WTC11 (cell line): ENCODE measurements at regions not wholly inside any gene's neighbourhood (a gene's known extent, or its start where the extent isn't known, plus 50 kb on each side); places are given as distances from the start of the nearest gene placed in this dataset.

ENCODE experiments used
- ATAC-seq: fragments of 200-7000 bp; cut with Tn5 transposase; 2 replicates; pipeline ENCODE4 v1.10.0; 2021; ENCODE audit warnings: mild to moderate bottlenecking, moderate library complexity
- CTCF ChIA-PET: fragments of 300-600 bp; sonication (Branson Sonifier 250); formaldehyde crosslinking; loops from one replicate; lab custom pipeline; 2021; ENCODE audit warnings: antibody characterized with exemption; lab: Charles Lee
- POLR2A ChIA-PET: fragments of 350-600 bp; sonication (Branson Sonifier 250); formaldehyde crosslinking; loops from one replicate; lab custom pipeline; 2021; ENCODE audit warnings: antibody characterized with exemption; lab: Charles Lee
- DNase-seq: peaks from one replicate; pipeline ENCODE4 v3.0.0; 2021; ENCODE audit warnings: low spot score
- H3K27ac Mint-ChIP-seq: 2 replicates; pipeline ENCODE4 v1.8.0; 2021; ENCODE audit warnings: mixed read lengths
- H3K27me3 Mint-ChIP-seq: 2 replicates; pipeline ENCODE4 v1.8.0; 2021; ENCODE audit warnings: low read depth, mild to moderate bottlenecking, moderate library complexity, mixed read lengths
- H3K36me3 Mint-ChIP-seq: 2 replicates; pipeline ENCODE4 v1.8.0; 2021; ENCODE audit warnings: mixed read lengths
- H3K4me1 Mint-ChIP-seq: 2 replicates; pipeline ENCODE4 v1.8.0; 2022; ENCODE audit warnings: mixed read lengths
- H3K4me3 Mint-ChIP-seq: 2 replicates; pipeline ENCODE4 v1.8.0; 2021; ENCODE audit warnings: mild to moderate bottlenecking, moderate library complexity, mixed read lengths
- H3K9me3 Mint-ChIP-seq: 2 replicates; pipeline ENCODE4 v1.8.0; 2021; ENCODE audit warnings: mixed read lengths
- AR ChIP-seq: fragments of 250-450 bp; sonication (Bioruptor Pico); IDR thresholded peaks from 2 replicates; pipeline ENCODE4 v1.9.0; 2021; ENCODE audit warnings: mild to moderate bottlenecking
- CREB1 ChIP-seq: sonication (generic); formaldehyde crosslinking; IDR thresholded peaks from 2 replicates; pipeline ENCODE4 v1.8.0; 2023; ENCODE audit warnings: mild to moderate bottlenecking, missing genetic modification reagents
- ERG ChIP-seq: fragments of 250-450 bp; sonication (Bioruptor Pico); IDR thresholded peaks from 2 replicates; pipeline ENCODE4 v1.8.0; 2021; ENCODE audit warnings: mild to moderate bottlenecking
- GABPB1 ChIP-seq: sonication (generic); formaldehyde crosslinking; IDR thresholded peaks from 2 replicates; pipeline ENCODE4 v1.8.1; 2023; ENCODE audit warnings: mild to moderate bottlenecking, missing genetic modification reagents
- GRHL2 ChIP-seq: fragments of 250-450 bp; sonication (Bioruptor Pico); IDR thresholded peaks from 2 replicates; pipeline ENCODE4 v1.8.0; 2022; ENCODE audit warnings: mild to moderate bottlenecking, moderate library complexity; ENCODE audit not compliant: insufficient replicate concordance, severe bottlenecking
- HMGA2 ChIP-seq: fragments of 250-450 bp; sonication (Bioruptor Pico); IDR thresholded peaks from 2 replicates; pipeline ENCODE4 v1.4.0; 2021; ENCODE audit warnings: mild to moderate bottlenecking, moderate library complexity
- JAZF1 ChIP-seq: fragments of 250-450 bp; sonication (Bioruptor Pico); IDR thresholded peaks from 2 replicates; pipeline ENCODE4 v1.9.0; 2021; ENCODE audit warnings: moderate library complexity, mild to moderate bottlenecking, inconsistent platforms
- NR2C2 ChIP-seq: sonication (generic); formaldehyde crosslinking; IDR thresholded peaks from 2 replicates; pipeline ENCODE4 v1.8.0; 2022; ENCODE audit warnings: mild to moderate bottlenecking, missing genetic modification reagents
- PRRX2 ChIP-seq: fragments of 250-450 bp; sonication (Bioruptor Pico); IDR thresholded peaks from 2 replicates; pipeline ENCODE4 v1.8.0; 2021; ENCODE audit warnings: mild to moderate bottlenecking
- TP53 ChIP-seq: sonication (generic); formaldehyde crosslinking; IDR thresholded peaks from 2 replicates; pipeline ENCODE4 v1.8.1; 2023; ENCODE audit warnings: mild to moderate bottlenecking, missing genetic modification reagents
- ZBTB21 ChIP-seq: sonication (generic); formaldehyde crosslinking; IDR thresholded peaks from 2 replicates; pipeline ENCODE4 v1.8.1; 2023; ENCODE audit warnings: mild to moderate bottlenecking, missing genetic modification reagents, borderline replicate concordance
- ZNF423 ChIP-seq: fragments of 250-450 bp; sonication (Bioruptor Pico); IDR thresholded peaks from 2 replicates; pipeline ENCODE4 v2.1.2; 2022; ENCODE audit warnings: mild to moderate bottlenecking, moderate library complexity
- ZNF532 ChIP-seq: fragments of 250-450 bp; sonication (Bioruptor Pico); IDR thresholded peaks from 2 replicates; pipeline ENCODE4 v1.9.0; 2021; ENCODE audit warnings: mild to moderate bottlenecking, borderline replicate concordance
- TF ChIP-seq, protein P1 (sequence below): sonication (generic); formaldehyde crosslinking; IDR thresholded peaks from 2 replicates; pipeline ENCODE4 v1.8.0; 2023; ENCODE audit warnings: missing genetic modification reagents, mild to moderate bottlenecking, borderline replicate concordance
- TF ChIP-seq, protein P2 (sequence below): sonication (generic); formaldehyde crosslinking; IDR thresholded peaks from 2 replicates; pipeline ENCODE4 v1.8.1; 2022; ENCODE audit warnings: low read depth, mild to moderate bottlenecking, moderate library complexity, missing genetic modification reagents, borderline replicate concordance
- TF ChIP-seq, protein P3 (sequence below): sonication (generic); formaldehyde crosslinking; IDR thresholded peaks from 2 replicates; pipeline ENCODE4 v1.8.1; 2023; ENCODE audit warnings: mild to moderate bottlenecking, missing genetic modification reagents

- TF ChIP-seq, protein P1, sequence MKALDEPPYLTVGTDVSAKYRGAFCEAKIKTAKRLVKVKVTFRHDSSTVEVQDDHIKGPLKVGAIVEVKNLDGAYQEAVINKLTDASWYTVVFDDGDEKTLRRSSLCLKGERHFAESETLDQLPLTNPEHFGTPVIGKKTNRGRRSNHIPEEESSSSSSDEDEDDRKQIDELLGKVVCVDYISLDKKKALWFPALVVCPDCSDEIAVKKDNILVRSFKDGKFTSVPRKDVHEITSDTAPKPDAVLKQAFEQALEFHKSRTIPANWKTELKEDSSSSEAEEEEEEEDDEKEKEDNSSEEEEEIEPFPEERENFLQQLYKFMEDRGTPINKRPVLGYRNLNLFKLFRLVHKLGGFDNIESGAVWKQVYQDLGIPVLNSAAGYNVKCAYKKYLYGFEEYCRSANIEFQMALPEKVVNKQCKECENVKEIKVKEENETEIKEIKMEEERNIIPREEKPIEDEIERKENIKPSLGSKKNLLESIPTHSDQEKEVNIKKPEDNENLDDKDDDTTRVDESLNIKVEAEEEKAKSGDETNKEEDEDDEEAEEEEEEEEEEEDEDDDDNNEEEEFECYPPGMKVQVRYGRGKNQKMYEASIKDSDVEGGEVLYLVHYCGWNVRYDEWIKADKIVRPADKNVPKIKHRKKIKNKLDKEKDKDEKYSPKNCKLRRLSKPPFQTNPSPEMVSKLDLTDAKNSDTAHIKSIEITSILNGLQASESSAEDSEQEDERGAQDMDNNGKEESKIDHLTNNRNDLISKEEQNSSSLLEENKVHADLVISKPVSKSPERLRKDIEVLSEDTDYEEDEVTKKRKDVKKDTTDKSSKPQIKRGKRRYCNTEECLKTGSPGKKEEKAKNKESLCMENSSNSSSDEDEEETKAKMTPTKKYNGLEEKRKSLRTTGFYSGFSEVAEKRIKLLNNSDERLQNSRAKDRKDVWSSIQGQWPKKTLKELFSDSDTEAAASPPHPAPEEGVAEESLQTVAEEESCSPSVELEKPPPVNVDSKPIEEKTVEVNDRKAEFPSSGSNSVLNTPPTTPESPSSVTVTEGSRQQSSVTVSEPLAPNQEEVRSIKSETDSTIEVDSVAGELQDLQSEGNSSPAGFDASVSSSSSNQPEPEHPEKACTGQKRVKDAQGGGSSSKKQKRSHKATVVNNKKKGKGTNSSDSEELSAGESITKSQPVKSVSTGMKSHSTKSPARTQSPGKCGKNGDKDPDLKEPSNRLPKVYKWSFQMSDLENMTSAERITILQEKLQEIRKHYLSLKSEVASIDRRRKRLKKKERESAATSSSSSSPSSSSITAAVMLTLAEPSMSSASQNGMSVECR (CRISPR knock-in tag): no peak
- no peak for TF ChIP-seq ERG (CRISPR knock-in tag)
- TF ChIP-seq, protein P2, sequence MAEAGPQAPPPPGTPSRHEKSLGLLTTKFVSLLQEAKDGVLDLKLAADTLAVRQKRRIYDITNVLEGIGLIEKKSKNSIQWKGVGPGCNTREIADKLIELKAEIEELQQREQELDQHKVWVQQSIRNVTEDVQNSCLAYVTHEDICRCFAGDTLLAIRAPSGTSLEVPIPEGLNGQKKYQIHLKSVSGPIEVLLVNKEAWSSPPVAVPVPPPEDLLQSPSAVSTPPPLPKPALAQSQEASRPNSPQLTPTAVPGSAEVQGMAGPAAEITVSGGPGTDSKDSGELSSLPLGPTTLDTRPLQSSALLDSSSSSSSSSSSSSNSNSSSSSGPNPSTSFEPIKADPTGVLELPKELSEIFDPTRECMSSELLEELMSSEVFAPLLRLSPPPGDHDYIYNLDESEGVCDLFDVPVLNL (CRISPR knock-in tag): no peak
- no peak for TF ChIP-seq ZBTB21 (CRISPR knock-in tag)
- TF ChIP-seq NR2C2 (CRISPR knock-in tag): no peak
- TF ChIP-seq ZNF423 (CRISPR knock-in tag): no peak
- TF ChIP-seq, protein P3, sequence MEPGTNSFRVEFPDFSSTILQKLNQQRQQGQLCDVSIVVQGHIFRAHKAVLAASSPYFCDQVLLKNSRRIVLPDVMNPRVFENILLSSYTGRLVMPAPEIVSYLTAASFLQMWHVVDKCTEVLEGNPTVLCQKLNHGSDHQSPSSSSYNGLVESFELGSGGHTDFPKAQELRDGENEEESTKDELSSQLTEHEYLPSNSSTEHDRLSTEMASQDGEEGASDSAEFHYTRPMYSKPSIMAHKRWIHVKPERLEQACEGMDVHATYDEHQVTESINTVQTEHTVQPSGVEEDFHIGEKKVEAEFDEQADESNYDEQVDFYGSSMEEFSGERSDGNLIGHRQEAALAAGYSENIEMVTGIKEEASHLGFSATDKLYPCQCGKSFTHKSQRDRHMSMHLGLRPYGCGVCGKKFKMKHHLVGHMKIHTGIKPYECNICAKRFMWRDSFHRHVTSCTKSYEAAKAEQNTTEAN: no peak
- no peak for TF ChIP-seq JAZF1 (CRISPR knock-in tag)
- no peak for TF ChIP-seq TP53 (CRISPR knock-in tag)
These were observed 577.9 kb downstream of the LMO7 start (continued) for GRCh38 chr13:76214001-76214400.

GRCh38 chr13:76213423-76213904 lies 577.3 kb downstream of the LMO7 start:
- ChIA-PET CTCF (no interaction called here), POLR2A (no interaction called here)
- no peaks in the 10 kb centered on the region for H3K27me3 Mint-ChIP-seq

DNA sequence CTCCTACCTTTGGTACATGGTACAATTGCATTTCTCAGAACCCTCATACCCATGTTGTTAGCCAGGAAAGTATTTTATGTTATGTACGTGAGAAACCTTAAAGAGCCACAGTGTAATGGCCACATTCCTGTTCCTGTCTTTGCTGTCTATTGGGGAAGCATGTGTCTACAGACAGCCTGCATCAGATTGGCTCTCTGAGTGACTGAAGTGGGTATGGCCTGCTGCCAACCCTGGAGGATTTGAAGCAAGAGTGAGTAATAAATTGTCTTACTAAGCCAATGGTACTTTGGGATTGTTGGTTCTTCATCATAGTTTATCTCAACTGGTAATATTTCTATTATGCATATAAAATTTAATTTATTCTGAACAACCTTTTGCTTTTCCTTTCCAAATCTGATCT lies 574.1 kb downstream of the LMO7 start:
- H3K36me3 Mint-ChIP-seq: no peaks in the 10 kb centered on the region

More at GRCh38 chr13:76213423-76213904, 577.3 kb downstream of the LMO7 start:
- DNase-seq (no peak), ATAC-seq (no peak)
- H3K4me3 Mint-ChIP-seq: no peak overlapping the region
- H3K4me1 Mint-ChIP-seq: no peaks in the 10 kb centered on the region
- H3K9me3 Mint-ChIP-seq: no peaks in the 10 kb centered on the region
- no peaks in the 10 kb centered on the region for H3K36me3 Mint-ChIP-seq
- TF ChIP-seq PRRX2 (CRISPR knock-in tag): no peak
- no peak overlapping the region for H3K27ac Mint-ChIP-seq

More for the DNA sequence above, 574.1 kb downstream of the LMO7 start:
- H3K9me3 Mint-ChIP-seq: peaks cover 4% of the 10 kb centered on the region; the same call in 1 of the 2 replicates
- ChIA-PET CTCF (no interaction called here), POLR2A (no interaction called here)
- no peak for ATAC-seq
- DNase-seq: no peak
- no peak overlapping the region for H3K4me3 Mint-ChIP-seq
- no peaks in the 10 kb centered on the region for H3K4me1 Mint-ChIP-seq
- TF ChIP-seq CREB1: no peak
- TF ChIP-seq JAZF1 (CRISPR knock-in tag): no peak
- TF ChIP-seq GABPB1 (CRISPR knock-in tag): no peak
- TF ChIP-seq AR (CRISPR knock-in tag): no peak
- TF ChIP-seq HMGA2: no peak
- TF ChIP-seq GRHL2 (CRISPR knock-in tag): no peak
- no peak for TF ChIP-seq ZNF532 (CRISPR knock-in tag)
- H3K27me3 Mint-ChIP-seq: no peaks in the 10 kb centered on the region
- no peak overlapping the region for H3K27ac Mint-ChIP-seq
